ENCODE measurements at regions not wholly inside any gene's neighbourhood (a gene's known extent, or its start where the extent isn't known, plus 50 kb on each side); places are given as distances from the start of the nearest gene placed in this dataset.

DNA sequence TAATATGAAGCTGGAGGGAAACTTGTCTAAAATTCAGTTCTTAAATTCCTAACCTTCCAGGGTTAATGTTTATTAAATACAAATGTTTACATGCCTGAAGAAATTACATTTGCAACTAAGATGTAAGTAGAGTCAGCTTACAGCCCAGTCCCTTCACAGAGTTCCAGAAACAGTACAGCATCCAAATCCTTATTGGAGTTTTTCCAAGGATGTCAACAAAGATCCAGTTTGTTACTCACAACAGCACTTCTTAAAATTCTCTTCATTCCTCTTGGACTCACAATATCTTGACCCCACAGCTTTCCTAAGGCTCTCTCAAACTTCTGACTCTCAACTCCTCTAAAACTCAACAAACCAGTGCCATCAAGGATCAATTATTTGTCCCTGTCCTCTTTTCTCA is 50.1 kb upstream of the RWDD3 start:
- TF ChIP-seq, protein P1, sequence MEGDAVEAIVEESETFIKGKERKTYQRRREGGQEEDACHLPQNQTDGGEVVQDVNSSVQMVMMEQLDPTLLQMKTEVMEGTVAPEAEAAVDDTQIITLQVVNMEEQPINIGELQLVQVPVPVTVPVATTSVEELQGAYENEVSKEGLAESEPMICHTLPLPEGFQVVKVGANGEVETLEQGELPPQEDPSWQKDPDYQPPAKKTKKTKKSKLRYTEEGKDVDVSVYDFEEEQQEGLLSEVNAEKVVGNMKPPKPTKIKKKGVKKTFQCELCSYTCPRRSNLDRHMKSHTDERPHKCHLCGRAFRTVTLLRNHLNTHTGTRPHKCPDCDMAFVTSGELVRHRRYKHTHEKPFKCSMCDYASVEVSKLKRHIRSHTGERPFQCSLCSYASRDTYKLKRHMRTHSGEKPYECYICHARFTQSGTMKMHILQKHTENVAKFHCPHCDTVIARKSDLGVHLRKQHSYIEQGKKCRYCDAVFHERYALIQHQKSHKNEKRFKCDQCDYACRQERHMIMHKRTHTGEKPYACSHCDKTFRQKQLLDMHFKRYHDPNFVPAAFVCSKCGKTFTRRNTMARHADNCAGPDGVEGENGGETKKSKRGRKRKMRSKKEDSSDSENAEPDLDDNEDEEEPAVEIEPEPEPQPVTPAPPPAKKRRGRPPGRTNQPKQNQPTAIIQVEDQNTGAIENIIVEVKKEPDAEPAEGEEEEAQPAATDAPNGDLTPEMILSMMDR (IDR thresholded peaks at IDR 0.05; ENCODE audit: insufficient read depth, low read depth, low read length), result no peak
- no peak for TF ChIP-seq EZH2 (IDR thresholded peaks at IDR 0.05; ENCODE audit: insufficient read depth, low read length)

Measured in astrocyte (in vitro differentiated cells and primary cell).